Stimulated activated CD8-positive, alpha-beta memory T cell treated with anti-CD3 and anti-CD28 coated beads, Interleukin-12 subunit alpha, Interleukin-12 subunit beta, amount 100 ng/mL, for 24 hours (primary cell): ENCODE measurements at regions not wholly inside any gene's neighbourhood (a gene's known extent, or its start where the extent isn't known, plus 50 kb on each side); places are given as distances from the start of the nearest gene placed in this dataset.

Experiments
- DNase-seq: peaks from one replicate; pipeline ENCODE4 v3.0.0-alpha.2; 2020; ENCODE audit errors: extremely low read depth

DNA sequence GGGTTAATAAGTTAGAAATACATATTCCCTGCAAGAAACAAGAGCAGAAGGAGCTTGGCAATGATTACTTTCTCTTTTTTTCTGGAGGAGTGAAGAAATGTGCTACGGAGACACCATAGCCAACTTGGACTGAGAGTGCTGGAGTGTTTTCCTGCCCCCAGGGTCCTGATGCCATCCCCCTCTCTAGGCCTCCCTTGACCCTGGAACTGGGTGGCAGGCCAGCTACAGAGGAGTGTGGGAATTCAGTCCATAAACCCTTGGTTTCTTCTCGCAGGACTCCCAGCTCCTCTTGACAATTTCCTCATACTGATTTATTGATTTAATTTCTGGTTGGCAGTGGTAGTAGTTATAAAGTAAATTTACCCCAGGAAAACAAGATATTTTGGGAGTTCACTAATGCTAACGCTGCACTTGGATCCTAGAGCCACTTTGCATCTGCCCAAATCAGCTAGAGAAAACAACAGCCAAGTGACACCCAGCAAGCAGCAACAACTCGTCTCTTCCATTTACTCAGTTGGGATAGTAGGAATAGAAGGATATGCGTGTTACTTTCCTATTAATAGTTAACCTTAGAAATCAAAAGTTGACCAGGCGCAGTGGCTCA is 76.4 kb upstream of the CELF2 start:
- DNase-seq = no peak

- no peak for DNase-seq
Measured at GRCh38 chr10:10942441-10942840, 75.2 kb upstream of the CELF2 start.

- no peak for DNase-seq
Measured at GRCh38 chr10:10946081-10946480, 71.6 kb upstream of the CELF2 start.

GRCh38 chr10:10946801-10947200 is 70.9 kb upstream of the CELF2 start:
- DNase-seq = no peak

GRCh38 chr10:10951675-10952074 is 66.0 kb upstream of the CELF2 start:
- DNase-seq = no peak

DNA sequence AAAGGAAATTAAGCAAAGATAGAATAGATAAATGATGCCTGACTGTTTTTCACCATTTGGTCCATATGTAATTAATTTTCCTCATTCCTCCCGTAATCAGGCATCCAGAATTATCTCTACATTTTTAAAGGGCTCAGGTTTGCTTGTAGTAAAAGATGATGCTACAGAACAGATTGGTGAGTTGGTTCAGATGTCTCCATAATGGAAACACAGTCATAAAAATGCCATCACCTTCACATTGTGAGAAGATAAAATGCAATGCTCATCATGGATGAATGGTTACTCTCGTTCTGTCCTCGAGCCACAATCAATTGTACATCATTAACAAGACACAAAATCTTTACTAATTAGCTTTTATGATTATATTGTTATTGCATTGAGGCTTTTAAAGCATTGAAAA is 64.9 kb upstream of the CELF2 start:
- no peak for DNase-seq

GRCh38 chr10:10956681-10957542 is 60.8 kb upstream of the CELF2 start:
- DNase-seq = no peak

DNA sequence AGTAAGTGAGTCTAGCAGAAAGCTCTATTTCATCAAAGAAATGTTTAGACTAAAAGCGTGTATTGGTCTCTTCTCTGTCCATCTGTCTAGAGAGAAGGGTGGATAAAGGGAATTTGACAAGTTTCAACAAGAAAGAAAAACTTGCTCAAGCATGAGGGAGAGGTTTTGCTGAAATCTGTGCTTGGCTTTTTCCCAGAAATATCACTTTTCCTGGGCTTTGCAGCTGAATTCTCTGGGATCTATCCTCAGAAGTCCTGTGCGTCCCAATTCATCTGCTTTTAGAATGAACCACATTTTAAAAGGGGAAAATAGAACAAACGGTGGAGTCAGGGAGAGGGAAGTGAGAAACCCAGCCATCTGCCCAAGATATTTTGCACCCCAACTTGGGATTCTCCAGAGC is 59.6 kb upstream of the CELF2 start:
- no peak for DNase-seq

GRCh38 chr10:10959666-10960065 is 58.0 kb upstream of the CELF2 start:
- no peak for DNase-seq

- no peak for DNase-seq
Measured at GRCh38 chr10:10960534-10960933, 57.1 kb upstream of the CELF2 start.

GRCh38 chr10:10961072-10961471 is 56.6 kb upstream of the CELF2 start:
- no peak for DNase-seq

DNA sequence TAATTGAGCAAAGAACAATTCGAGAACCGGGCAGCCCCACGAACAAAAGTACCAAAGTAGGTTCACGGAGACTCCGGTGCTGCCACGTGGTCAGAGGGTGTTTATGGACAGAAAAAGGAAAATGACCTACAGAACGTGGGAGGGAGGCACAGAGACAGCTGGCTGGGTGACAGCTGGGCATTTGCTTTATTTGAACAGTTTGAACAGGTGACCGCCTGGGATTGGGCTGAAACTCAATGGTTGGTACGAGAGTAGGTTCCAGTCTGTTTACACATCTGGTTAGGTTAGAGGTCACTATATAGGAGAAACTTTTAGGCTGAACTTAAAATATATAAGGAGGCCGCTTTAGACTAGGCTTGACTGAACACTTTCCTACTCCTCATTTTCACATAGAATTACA is 50.6 kb upstream of the CELF2 start:
- DNase-seq = no peak

GRCh38 chr10:10967581-10968256 is 50.0 kb upstream of the CELF2 start:
- no peak for DNase-seq
